ENCODE measurements at regions not wholly inside any gene's neighbourhood (a gene's known extent, or its start where the extent isn't known, plus 50 kb on each side); places are given as distances from the start of the nearest gene placed in this dataset.
"Not testable (repeated sequence)": the region's sequence is repeated elsewhere in the genome, so short reads cannot be mapped to it uniquely, and the experiment has no call there.

- no peak for DNase-seq
These were observed 59.6 kb upstream of the LYZL1 start for GRCh38 chr10:29229258-29229705.

GRCh38 chr10:29236910-29237309 lies 52.0 kb upstream of the LYZL1 start:
- not testable (repeated sequence) for DNase-seq

- DNase-seq, result no peak
These were observed 51.1 kb upstream of the LYZL1 start for GRCh38 chr10:29237786-29238185.

- DNase-seq, result no peak
These were observed 50.2 kb upstream of the LYZL1 start for GRCh38 chr10:29238523-29239135.
